ENCODE measurements at regions not wholly inside any gene's neighbourhood (a gene's known extent, or its start where the extent isn't known, plus 50 kb on each side); places are given as distances from the start of the nearest gene placed in this dataset.

DNA sequence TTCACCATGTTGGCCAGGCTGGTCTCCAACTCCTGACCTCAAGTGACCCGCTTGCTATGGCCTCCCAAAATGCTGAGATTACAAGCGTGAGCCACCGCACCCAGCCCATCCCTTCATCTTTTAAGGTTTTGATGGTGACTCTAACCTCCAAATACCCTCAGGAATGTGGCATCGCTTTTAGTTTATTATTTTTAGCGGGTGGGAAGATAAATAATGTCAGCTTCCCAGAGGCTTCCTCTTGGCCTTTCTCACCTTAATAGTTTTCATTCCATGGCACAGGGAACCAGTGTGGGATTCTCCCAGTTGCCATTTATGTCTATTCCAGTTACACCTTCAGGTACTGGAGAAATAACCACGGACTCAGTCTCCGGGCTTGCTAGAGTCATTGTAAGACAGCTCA lies 92.1 kb upstream of the LRRN2 start:
- TF ChIP-seq, protein P1, sequence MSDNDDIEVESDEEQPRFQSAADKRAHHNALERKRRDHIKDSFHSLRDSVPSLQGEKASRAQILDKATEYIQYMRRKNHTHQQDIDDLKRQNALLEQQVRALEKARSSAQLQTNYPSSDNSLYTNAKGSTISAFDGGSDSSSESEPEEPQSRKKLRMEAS (IDR thresholded peaks at IDR 0.05) = no peak
- TF ChIP-seq, protein P2, sequence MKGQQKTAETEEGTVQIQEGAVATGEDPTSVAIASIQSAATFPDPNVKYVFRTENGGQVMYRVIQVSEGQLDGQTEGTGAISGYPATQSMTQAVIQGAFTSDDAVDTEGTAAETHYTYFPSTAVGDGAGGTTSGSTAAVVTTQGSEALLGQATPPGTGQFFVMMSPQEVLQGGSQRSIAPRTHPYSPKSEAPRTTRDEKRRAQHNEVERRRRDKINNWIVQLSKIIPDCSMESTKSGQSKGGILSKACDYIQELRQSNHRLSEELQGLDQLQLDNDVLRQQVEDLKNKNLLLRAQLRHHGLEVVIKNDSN (IDR thresholded peaks at IDR 0.05) = no peak
- TF ChIP-seq, protein P3, sequence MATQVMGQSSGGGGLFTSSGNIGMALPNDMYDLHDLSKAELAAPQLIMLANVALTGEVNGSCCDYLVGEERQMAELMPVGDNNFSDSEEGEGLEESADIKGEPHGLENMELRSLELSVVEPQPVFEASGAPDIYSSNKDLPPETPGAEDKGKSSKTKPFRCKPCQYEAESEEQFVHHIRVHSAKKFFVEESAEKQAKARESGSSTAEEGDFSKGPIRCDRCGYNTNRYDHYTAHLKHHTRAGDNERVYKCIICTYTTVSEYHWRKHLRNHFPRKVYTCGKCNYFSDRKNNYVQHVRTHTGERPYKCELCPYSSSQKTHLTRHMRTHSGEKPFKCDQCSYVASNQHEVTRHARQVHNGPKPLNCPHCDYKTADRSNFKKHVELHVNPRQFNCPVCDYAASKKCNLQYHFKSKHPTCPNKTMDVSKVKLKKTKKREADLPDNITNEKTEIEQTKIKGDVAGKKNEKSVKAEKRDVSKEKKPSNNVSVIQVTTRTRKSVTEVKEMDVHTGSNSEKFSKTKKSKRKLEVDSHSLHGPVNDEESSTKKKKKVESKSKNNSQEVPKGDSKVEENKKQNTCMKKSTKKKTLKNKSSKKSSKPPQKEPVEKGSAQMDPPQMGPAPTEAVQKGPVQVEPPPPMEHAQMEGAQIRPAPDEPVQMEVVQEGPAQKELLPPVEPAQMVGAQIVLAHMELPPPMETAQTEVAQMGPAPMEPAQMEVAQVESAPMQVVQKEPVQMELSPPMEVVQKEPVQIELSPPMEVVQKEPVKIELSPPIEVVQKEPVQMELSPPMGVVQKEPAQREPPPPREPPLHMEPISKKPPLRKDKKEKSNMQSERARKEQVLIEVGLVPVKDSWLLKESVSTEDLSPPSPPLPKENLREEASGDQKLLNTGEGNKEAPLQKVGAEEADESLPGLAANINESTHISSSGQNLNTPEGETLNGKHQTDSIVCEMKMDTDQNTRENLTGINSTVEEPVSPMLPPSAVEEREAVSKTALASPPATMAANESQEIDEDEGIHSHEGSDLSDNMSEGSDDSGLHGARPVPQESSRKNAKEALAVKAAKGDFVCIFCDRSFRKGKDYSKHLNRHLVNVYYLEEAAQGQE (IDR thresholded peaks at IDR 0.05; ENCODE audit: low read depth) = no peak
- TF ChIP-seq TAF1 (IDR thresholded peaks at IDR 0.05; ENCODE audit: low read depth) (no peak), CREB1 (IDR thresholded peaks at IDR 0.05; ENCODE audit: low read depth) (no peak), TEAD4 (IDR thresholded peaks at IDR 0.05) (no peak), FOXM1 (IDR thresholded peaks at IDR 0.05; ENCODE audit: borderline replicate concordance, low read depth) (no peak), EP300 (IDR thresholded peaks at IDR 0.05; ENCODE audit: borderline replicate concordance) (no peak), CEBPB (IDR thresholded peaks at IDR 0.05) (no peak), YY1 (IDR thresholded peaks at IDR 0.05; ENCODE audit: low read depth) (no peak), NFIC (IDR thresholded peaks at IDR 0.05) (no peak), EGR1 (IDR thresholded peaks at IDR 0.05) (no peak), TCF12 (IDR thresholded peaks at IDR 0.05; ENCODE audit: low read depth) (no peak)

Measured in Ishikawa (cell line).